ENCODE measurements at regions not wholly inside any gene's neighbourhood (a gene's known extent, or its start where the extent isn't known, plus 50 kb on each side); places are given as distances from the start of the nearest gene placed in this dataset.

- ChIA-PET POLR2A (no interaction called here), SMC1A (ENCODE audit: uncharacterized antibody, unreplicated experiment) (interaction anchor here (0.6 kb wide), 1 partner anchor 132 kb away, joined by 3 read pairs; no protein-coding TSS in a partner anchor), RAD21 (ENCODE audit: unreplicated experiment) (no interaction called here), CTCF (no interaction called here)
- no peaks in the 10 kb centered on the region for H3K36me3 ChIP-seq (ENCODE audit: control insufficient read depth in 2 of 2, insufficient read depth in 2 of 2, low read length in 1 of 2)
- H2AFZ ChIP-seq (ENCODE audit: control insufficient read depth, low read depth, low read length) = no peak overlapping the region
- no peak for ATAC-seq
- no peaks in the 10 kb centered on the region for H3K9me3 ChIP-seq (replicated peaks; ENCODE audit: control insufficient read depth, insufficient read depth, low read length)
- no peak for DNase-seq (ENCODE audit: low read depth, low spot score)
- no peaks in the 10 kb centered on the region for H3K4me1 ChIP-seq (ENCODE audit: control insufficient read depth, insufficient read depth, low read length)
- no peak for FAIRE-seq
- intact Hi-C loops (cut with micrococcal nuclease; ENCODE audit: unreplicated experiment) = no loop called here
- H3K4me3 ChIP-seq = no peak overlapping the region
- no TSS peak for BruUV-seq (replicated peaks)
- H3K9ac ChIP-seq (ENCODE audit: control insufficient read depth, insufficient read depth, low read length) = no peak overlapping the region
- WGBS (ENCODE audit: insufficient coverage, insufficient replicate concordance, low lambda C conversion rate, missing lambda C conversion rate) = 76% methylated on average over 14 of the region's 14 CpGs
- H3K79me2 ChIP-seq (ENCODE audit: control insufficient read depth, insufficient read depth, low read length) = no peaks in the 10 kb centered on the region
- no peak for TF ChIP-seq NFYA (IDR thresholded peaks at IDR 0.05; ENCODE audit: borderline replicate concordance, low read depth, low read length)
- TF ChIP-seq CBX3 (IDR thresholded peaks at IDR 0.05; ENCODE audit: borderline replicate concordance, low read depth) = no peak
- TF ChIP-seq ZBED1 (IDR thresholded peaks at IDR 0.05; ENCODE audit: borderline replicate concordance) = no peak
- TF ChIP-seq ATF3 (IDR thresholded peaks at IDR 0.05; ENCODE audit: borderline replicate concordance, extremely low read depth, low read depth, low read length) = no peak
- TF ChIP-seq STAT1 (conservative IDR thresholded peaks at IDR 0.05) = no peak
- no peak for TF ChIP-seq CHD2 (IDR thresholded peaks at IDR 0.05; ENCODE audit: borderline replicate concordance, low read depth, low read length)
- no peak for TF ChIP-seq CEBPZ (IDR thresholded peaks at IDR 0.05; ENCODE audit: low read depth, low read length)
- H3K27ac ChIP-seq (ENCODE audit: control insufficient read depth, insufficient read depth) = no peak overlapping the region
- no peaks in the 10 kb centered on the region for H4K20me1 ChIP-seq (ENCODE audit: control insufficient read depth, insufficient read depth)
- H3K4me2 ChIP-seq (ENCODE audit: control insufficient read depth, insufficient read depth) = no peak overlapping the region
- in situ Hi-C loops (cut with MboI) = no loop called here
- H3K27me3 ChIP-seq (replicated peaks in 1 of 2; ENCODE audit: control insufficient read depth in 2 of 2, insufficient read depth in 2 of 2, low read length in 1 of 2) = no peaks in the 10 kb centered on the region
Measured at GRCh38 chr5:68159224-68159951, 56.2 kb upstream of the PIK3R1 start.
